ENCODE measurements at regions not wholly inside any gene's neighbourhood (a gene's known extent, or its start where the extent isn't known, plus 50 kb on each side); places are given as distances from the start of the nearest gene placed in this dataset.

DNA sequence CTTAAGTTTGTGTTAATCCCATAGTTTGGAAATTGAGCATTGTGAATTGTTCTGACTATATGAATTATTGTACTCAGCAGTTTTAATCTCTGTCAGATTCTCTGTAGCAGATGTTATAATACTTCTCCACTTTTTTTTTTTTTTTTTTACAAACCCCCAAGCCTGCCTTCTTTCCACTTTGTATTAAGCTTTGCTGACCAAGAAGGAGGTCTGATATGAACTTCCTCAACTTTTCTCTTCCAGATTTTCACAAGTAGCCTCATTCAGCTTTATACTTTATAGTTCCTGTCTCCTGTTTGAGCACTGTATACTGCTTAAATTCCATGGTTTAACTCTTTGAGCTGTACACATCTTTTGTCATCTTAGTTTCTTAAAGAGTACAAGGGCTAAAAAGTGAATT lies 105.0 kb downstream of the HAUS1 start:
- Histone ChIP-seq H3K9ac (replicated peaks in 1 of 4; ENCODE audit: extremely low read depth in 1 of 4, low read depth in 3 of 4, low read length in 3 of 4) (no peak overlapping the region), H2BK120ac (replicated peaks; ENCODE audit: low read depth, low read length) (no peak overlapping the region), H2BK12ac (ENCODE audit: low read depth, low read length) (no peak overlapping the region), H3K27ac (ENCODE audit: low read depth, low read length) (no peak overlapping the region), H4K8ac (ENCODE audit: extremely low read depth, insufficient read depth, low read length) (no peak overlapping the region), H4K5ac (ENCODE audit: insufficient read length, low read depth, low read length) (no peak overlapping the region), H4K91ac (replicated peaks; ENCODE audit: insufficient read length, low read length) (no peak overlapping the region), H3K4me2 (ENCODE audit: insufficient read depth in 1 of 2, low read depth in 2 of 2, low read length in 2 of 2) (no peak overlapping the region), H3K23ac (ENCODE audit: insufficient read length) (no peak overlapping the region), H3K23me2 (ENCODE audit: low read depth, low read length) (no peaks in the 10 kb centered on the region), H3K4me3 (ENCODE audit: extremely low read depth in 1 of 4, insufficient read depth in 2 of 4, low read depth in 3 of 4, low read length in 4 of 4) (no peak overlapping the region), H3K27me3 (replicated peaks in 1 of 4; ENCODE audit: control insufficient read depth in 3 of 4, extremely low read depth in 1 of 4, insufficient read depth in 3 of 4, low read length in 3 of 4) (no peaks in the 10 kb centered on the region), H3K18ac (ENCODE audit: extremely low read depth, low read length) (no peak overlapping the region), H2BK15ac (ENCODE audit: low read length) (no peak overlapping the region), H3K36me3 (ENCODE audit: control insufficient read depth in 2 of 4, insufficient read depth in 4 of 4, low read length in 3 of 4) (no peaks in the 10 kb centered on the region), H2BK5ac (ENCODE audit: low read depth, low read length) (no peak overlapping the region), H4K20me1 (replicated peaks in 1 of 2; ENCODE audit: control insufficient read depth in 1 of 2, insufficient read depth in 2 of 2, low read length in 2 of 2) (peaks cover 0 to 4% of the 10 kb centered on the region in 2 experiments), H3K4me1 (replicated peaks in 1 of 4; ENCODE audit: control insufficient read depth in 3 of 4, insufficient read depth in 4 of 4, low read length in 3 of 4) (no peaks in the 10 kb centered on the region), H3K79me1 (ENCODE audit: low read depth, low read length) (peaks cover 2% of the 10 kb centered on the region; the same call in 1 of the 2 replicates), H3K9me3 (ENCODE audit: insufficient read depth in 2 of 2, low read depth in 1 of 2, low read length in 1 of 2) (no peaks in the 10 kb centered on the region), H3K4ac (replicated peaks; ENCODE audit: insufficient read length, low read depth, low read length) (no peak overlapping the region), H3K79me2 (ENCODE audit: control insufficient read depth in 1 of 2, insufficient read depth in 2 of 2, low read length in 2 of 2) (peaks cover 0 to 42% of the 10 kb centered on the region in 2 experiments; a peak in 2 of 4 replicates), H2AFZ (ENCODE audit: low read length) (no peak overlapping the region), H3K56ac (replicated peaks; ENCODE audit: insufficient read length, low read depth, low read length) (no peak overlapping the region), H3K14ac (ENCODE audit: insufficient read length) (no peak overlapping the region), H2AK5ac (ENCODE audit: low read depth, low read length) (no peak overlapping the region), H2BK20ac (ENCODE audit: low read length) (no peak overlapping the region)
- ChIA-PET CTCF (ENCODE audit: partially characterized antibody) (interaction anchor here (1.2 to 4.6 kb wide), 3 partner anchors 37 to 72 kb away, joined by 4 to 27 read pairs (median 5); a partner anchor contains a TSS), POLR2A (ENCODE audit: partially characterized antibody) (no interaction called here)
- TF ChIP-seq CTBP2 (IDR thresholded peaks at IDR 0.05; ENCODE audit: borderline replicate concordance, insufficient read depth, insufficient read length, low read length) (no peak), YY1 (IDR thresholded peaks at IDR 0.05; ENCODE audit: low read depth, low read length) (no peak), TEAD4 (IDR thresholded peaks at IDR 0.05; ENCODE audit: low read depth, low read length) (no peak), POU5F1 (IDR thresholded peaks at IDR 0.05; ENCODE audit: low read depth, low read length) (no peak), CREB1 (IDR thresholded peaks at IDR 0.05) (no peak), SIRT6 (IDR thresholded peaks at IDR 0.05; ENCODE audit: low read length) (no peak), POLR2A (IDR thresholded peaks at IDR 0.05; ENCODE audit: control extremely low read depth in 1 of 2, low read depth in 2 of 2, low read length in 2 of 2) (no peak), HDAC6 (IDR thresholded peaks at IDR 0.05; ENCODE audit: low read depth, low read length) (no peak), BRCA1 (IDR thresholded peaks at IDR 0.05; ENCODE audit: low read depth, low read length) (no peak), NRF1 (IDR thresholded peaks at IDR 0.05; ENCODE audit: low read depth, low read length) (no peak), RNF2 (IDR thresholded peaks at IDR 0.05; ENCODE audit: borderline replicate concordance, low read depth, low read length, missing control alignments, poor library complexity, severe bottlenecking) (no peak)
- TF ChIP-seq, protein P1, sequence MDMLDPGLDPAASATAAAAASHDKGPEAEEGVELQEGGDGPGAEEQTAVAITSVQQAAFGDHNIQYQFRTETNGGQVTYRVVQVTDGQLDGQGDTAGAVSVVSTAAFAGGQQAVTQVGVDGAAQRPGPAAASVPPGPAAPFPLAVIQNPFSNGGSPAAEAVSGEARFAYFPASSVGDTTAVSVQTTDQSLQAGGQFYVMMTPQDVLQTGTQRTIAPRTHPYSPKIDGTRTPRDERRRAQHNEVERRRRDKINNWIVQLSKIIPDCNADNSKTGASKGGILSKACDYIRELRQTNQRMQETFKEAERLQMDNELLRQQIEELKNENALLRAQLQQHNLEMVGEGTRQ (IDR thresholded peaks at IDR 0.05; ENCODE audit: low read length), result no peak
- TF ChIP-seq, protein P2, sequence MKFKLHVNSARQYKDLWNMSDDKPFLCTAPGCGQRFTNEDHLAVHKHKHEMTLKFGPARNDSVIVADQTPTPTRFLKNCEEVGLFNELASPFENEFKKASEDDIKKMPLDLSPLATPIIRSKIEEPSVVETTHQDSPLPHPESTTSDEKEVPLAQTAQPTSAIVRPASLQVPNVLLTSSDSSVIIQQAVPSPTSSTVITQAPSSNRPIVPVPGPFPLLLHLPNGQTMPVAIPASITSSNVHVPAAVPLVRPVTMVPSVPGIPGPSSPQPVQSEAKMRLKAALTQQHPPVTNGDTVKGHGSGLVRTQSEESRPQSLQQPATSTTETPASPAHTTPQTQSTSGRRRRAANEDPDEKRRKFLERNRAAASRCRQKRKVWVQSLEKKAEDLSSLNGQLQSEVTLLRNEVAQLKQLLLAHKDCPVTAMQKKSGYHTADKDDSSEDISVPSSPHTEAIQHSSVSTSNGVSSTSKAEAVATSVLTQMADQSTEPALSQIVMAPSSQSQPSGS (IDR thresholded peaks at IDR 0.05; ENCODE audit: low read length), result no peak
- FAIRE-seq, result no peak
- no peak for DNase-seq (ENCODE audit: low read depth in 1 of 2, low spot score in 2 of 2)

Data from H1 (cell line).